ENCODE measurements at regions not wholly inside any gene's neighbourhood (a gene's known extent, or its start where the extent isn't known, plus 50 kb on each side); places are given as distances from the start of the nearest gene placed in this dataset.

GRCh38 chr10:10776363-10776762 lies 241.3 kb upstream of the CELF2 start:
- H3K27me3 ChIP-seq, result no peaks in the 10 kb centered on the region
- Mint-ChIP-seq H3K36me3 (no peaks in the 10 kb centered on the region), H3K4me3 (no peak overlapping the region), H3K4me1 (peaks cover 7% of the 10 kb centered on the region), H3K9me3 (peaks cover 2% of the 10 kb centered on the region), H3K27me3 (ENCODE audit: insufficient read depth, low read depth) (peaks cover 6% of the 10 kb centered on the region), H3K27ac (no peak overlapping the region)
- no peaks in the 10 kb centered on the region for H3F3A ChIP-seq (ENCODE audit: low read depth)
- H3K36me3 ChIP-seq, result no peaks in the 10 kb centered on the region
- no peaks in the 10 kb centered on the region for H3K4me1 ChIP-seq
- no peaks in the 10 kb centered on the region for H3K9me3 ChIP-seq (ENCODE audit: low read depth)
- no peaks in the 10 kb centered on the region for H4K20me1 ChIP-seq (ENCODE audit: low read depth)
- no peak overlapping the region for H3K9ac ChIP-seq
- no peaks in the 10 kb centered on the region for H3K79me2 ChIP-seq (ENCODE audit: low read depth)
- H3K27ac ChIP-seq, result no peak overlapping the region
- TF ChIP-seq EZH2phosphoT487 (IDR thresholded peaks at IDR 0.05) (no peak), CTCF (IDR thresholded peaks at IDR 0.05) (no peak), EZH2 (IDR thresholded peaks at IDR 0.05) (no peak)
- H2AFZ ChIP-seq (replicated peaks), result no peak overlapping the region
- no peak overlapping the region for H3K4me2 ChIP-seq
- DNase-seq (ENCODE audit: low spot score), result no peak
- H3K4me3 ChIP-seq, result no peak overlapping the region

- no peaks in the 10 kb centered on the region for H3K36me3 ChIP-seq
- H4K20me1 ChIP-seq (ENCODE audit: low read depth), result no peaks in the 10 kb centered on the region
- H3K27me3 ChIP-seq, result no peaks in the 10 kb centered on the region
- no peak for DNase-seq (ENCODE audit: low spot score)
- Mint-ChIP-seq H3K36me3 (no peaks in the 10 kb centered on the region), H3K4me1 (peaks cover 3% of the 10 kb centered on the region), H3K27me3 (ENCODE audit: insufficient read depth, low read depth) (peaks cover 6% of the 10 kb centered on the region), H3K4me3 (no peak overlapping the region), H3K27ac (no peak overlapping the region), H3K9me3 (peaks cover 2% of the 10 kb centered on the region)
- no peak overlapping the region for H2AFZ ChIP-seq (replicated peaks)
- no peaks in the 10 kb centered on the region for H3K9me3 ChIP-seq (ENCODE audit: low read depth)
- H3K27ac ChIP-seq, result no peak overlapping the region
- no peaks in the 10 kb centered on the region for H3F3A ChIP-seq (ENCODE audit: low read depth)
- no peak for TF ChIP-seq EZH2phosphoT487 (IDR thresholded peaks at IDR 0.05)
- TF ChIP-seq CTCF (IDR thresholded peaks at IDR 0.05), result no peak
- no peak for TF ChIP-seq EZH2 (IDR thresholded peaks at IDR 0.05)
- no peak overlapping the region for H3K9ac ChIP-seq
- H3K4me1 ChIP-seq, result no peaks in the 10 kb centered on the region
- no peaks in the 10 kb centered on the region for H3K79me2 ChIP-seq (ENCODE audit: low read depth)
- no peak overlapping the region for H3K4me3 ChIP-seq
- H3K4me2 ChIP-seq, result no peak overlapping the region
Observed at GRCh38 chr10:10777279-10777678, 240.4 kb upstream of the CELF2 start.

DNA sequence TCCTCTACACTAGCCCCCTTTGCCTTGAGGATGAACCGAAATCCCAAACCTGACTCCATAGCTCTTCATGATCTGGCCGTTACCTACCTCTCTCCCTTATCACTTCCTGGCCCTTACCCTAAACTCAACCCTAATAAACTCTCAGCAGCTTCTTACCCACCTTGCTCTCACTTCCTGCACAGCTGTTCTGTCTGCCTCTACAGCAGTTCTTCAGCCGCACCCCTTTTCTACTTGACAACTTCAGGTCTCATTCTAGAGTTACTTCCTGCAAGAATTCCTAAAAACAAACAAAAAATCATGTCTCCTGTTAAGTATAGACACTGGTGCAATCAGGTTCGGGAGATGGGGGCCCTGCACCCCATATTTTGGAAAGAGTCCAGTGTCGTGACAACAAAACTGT lies 239.9 kb upstream of the CELF2 start:
- peaks cover 3% of the 10 kb centered on the region for H3K4me1 Mint-ChIP-seq
- peaks cover 6% of the 10 kb centered on the region for H3K27me3 Mint-ChIP-seq (ENCODE audit: insufficient read depth, low read depth)
- H3K27me3 ChIP-seq, result no peaks in the 10 kb centered on the region

More for the DNA sequence above, 239.9 kb upstream of the CELF2 start:
- Histone ChIP-seq H3K4me2 (no peak overlapping the region), H3K27ac (no peak overlapping the region), H3K4me3 (no peak overlapping the region), H3K79me2 (ENCODE audit: low read depth) (no peaks in the 10 kb centered on the region), H3K36me3 (no peaks in the 10 kb centered on the region), H3K9me3 (ENCODE audit: low read depth) (no peaks in the 10 kb centered on the region), H4K20me1 (ENCODE audit: low read depth) (no peaks in the 10 kb centered on the region), H3F3A (ENCODE audit: low read depth) (no peaks in the 10 kb centered on the region), H2AFZ (replicated peaks) (no peak overlapping the region), H3K4me1 (no peaks in the 10 kb centered on the region), H3K9ac (no peak overlapping the region)
- no peak for TF ChIP-seq CTCF (IDR thresholded peaks at IDR 0.05)
- no peak for TF ChIP-seq EZH2phosphoT487 (IDR thresholded peaks at IDR 0.05)
- TF ChIP-seq EZH2 (IDR thresholded peaks at IDR 0.05), result no peak
- H3K4me3 Mint-ChIP-seq, result no peak overlapping the region
- H3K9me3 Mint-ChIP-seq, result peaks cover 2% of the 10 kb centered on the region
- no peaks in the 10 kb centered on the region for H3K36me3 Mint-ChIP-seq
- no peak for DNase-seq (ENCODE audit: low spot score)
- no peak overlapping the region for H3K27ac Mint-ChIP-seq

Measured in neural progenitor cell (in vitro differentiated cells).